Psoas muscle (tissue), 7 donors: ENCODE measurements at regions not wholly inside any gene's neighbourhood (a gene's known extent, or its start where the extent isn't known, plus 50 kb on each side); places are given as distances from the start of the nearest gene placed in this dataset.
"Not testable (repeated sequence)": the region's sequence is repeated elsewhere in the genome, so short reads cannot be mapped to it uniquely, and the experiment has no call there.

Experiments used
- ATAC-seq, 4 donors: fragments of 200-7000 bp; cut with Tn5 transposase; one replicate each; pipeline ENCODE4 v1.9.1; 2020; ENCODE audit warnings: moderate library complexity in 3 of 4, mild to moderate bottlenecking in 2 of 4
- DNase-seq, 2 donors: peaks; one replicate each; pipeline ENCODE4 v3.0.0-alpha.2; 2020
- H3K27ac ChIP-seq: fragments of 200-600 bp; one replicate; pipeline ENCODE4 v1.8.0; 2022
- H3K27me3 ChIP-seq, 3 donors: fragments of 200-600 bp in 1 of 3; one replicate each; pipeline versions ENCODE4 v1.6.1 to v1.8.0; 2013 to 2022; ENCODE audit warnings: low read length in 2 of 3, mild to moderate bottlenecking in 2 of 3, moderate library complexity in 1 of 3; ENCODE audit not compliant: insufficient read depth in 3 of 3
- H3K36me3 ChIP-seq, 2 donors: fragments of 200-600 bp in 1 of 2; one replicate each; pipeline versions ENCODE4 v1.6.1 to v1.8.0; 2013 to 2022; ENCODE audit warnings: low read depth in 1 of 2, mild to moderate bottlenecking in 1 of 2, moderate library complexity in 1 of 2; ENCODE audit not compliant: insufficient read depth in 1 of 2
- H3K4me1 ChIP-seq: fragments of 200-600 bp; one replicate; pipeline ENCODE4 v1.8.0; 2022
- H3K4me3 ChIP-seq: fragments of 200-600 bp; one replicate; pipeline ENCODE4 v1.8.0; 2022; ENCODE audit warnings: mild to moderate bottlenecking
- H3K9me3 ChIP-seq: fragments of 200-600 bp; one replicate; pipeline ENCODE4 v1.8.0; 2022
- WGBS, 3 donors: extraction: QIAGEN DNeasy Blood & Tissue Kit; methylation state at CpG; one replicate each; pipeline versions ENCODE4 v1.1.6 to v1.1.7; 2013; 5-methylcytosine and 5-hydroxymethylcytosine counted together
- intact Hi-C, 2 donors: fragments of 100-400 bp; cut with DNase I; formaldehyde crosslinking; loops; one replicate each; pipeline versions ENCODE4 v1.11.0 to v1.14.2; 2022
- TF ChIP-seq, protein P1 (sequence below): fragments of 200-600 bp; IDR thresholded peaks from one replicate; pipeline ENCODE4 v1.8.0; 2022; ENCODE audit warnings: antibody characterized with exemption
- donor health status: healthy with polysubstance abuse.
- donor health status: DM: no; HTN: no; CAD: no; lungs with moderate emphysema.
- donor health status: Bipolar disorder and iron deficiency.
- donor health status: healthy.
- donor health status: DM: yes; HTN: yes; CAD: no.
- donor health status: DM: no; HTN: no; CAD: no.
- donor health status: DM: yes; HTN: yes; CAD: no.

DNA sequence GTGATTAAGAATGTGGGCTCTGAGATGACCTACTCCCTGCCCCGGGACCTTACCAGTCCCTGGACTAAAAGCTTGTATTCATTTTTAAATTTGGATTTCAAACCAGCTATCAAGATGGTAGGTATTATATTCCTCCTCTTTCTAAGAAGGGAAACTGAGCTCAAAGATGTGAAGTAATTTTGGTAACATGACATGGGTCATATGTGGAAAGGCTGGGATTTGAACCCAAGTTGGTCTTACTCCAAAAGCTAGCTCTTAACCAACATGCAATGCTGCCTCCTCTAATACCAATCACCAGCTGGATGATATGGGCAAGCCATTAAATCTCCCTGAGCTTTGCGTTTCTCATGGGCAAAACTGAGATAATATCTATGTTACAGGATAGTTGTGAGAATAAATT is 166.4 kb upstream of the SLC38A2 start:
- no peak overlapping the region for H3K4me3 ChIP-seq
- intact Hi-C loops, result loop anchor here (5.0 kb wide), 2 partner anchors 67 to 118 kb away; no protein-coding TSS in a partner anchor
- ATAC-seq (peak in 3 of 4 donors; percentile 36 to 75 (median 44)), DNase-seq (no peak)
- peaks cover 40% of the 10 kb centered on the region for H3K4me1 ChIP-seq
- no peaks in the 10 kb centered on the region for H3K36me3 ChIP-seq
- peak overlapping the region; percentile 87 for H3K27ac ChIP-seq
- H3K9me3 ChIP-seq, result no peaks in the 10 kb centered on the region
- WGBS, 3 donors, result 38 to 49% (median 42%) methylated on average over 2 of the region's 2 CpGs
- H3K27me3 ChIP-seq, result no peaks in the 10 kb centered on the region
- TF ChIP-seq, protein P1, sequence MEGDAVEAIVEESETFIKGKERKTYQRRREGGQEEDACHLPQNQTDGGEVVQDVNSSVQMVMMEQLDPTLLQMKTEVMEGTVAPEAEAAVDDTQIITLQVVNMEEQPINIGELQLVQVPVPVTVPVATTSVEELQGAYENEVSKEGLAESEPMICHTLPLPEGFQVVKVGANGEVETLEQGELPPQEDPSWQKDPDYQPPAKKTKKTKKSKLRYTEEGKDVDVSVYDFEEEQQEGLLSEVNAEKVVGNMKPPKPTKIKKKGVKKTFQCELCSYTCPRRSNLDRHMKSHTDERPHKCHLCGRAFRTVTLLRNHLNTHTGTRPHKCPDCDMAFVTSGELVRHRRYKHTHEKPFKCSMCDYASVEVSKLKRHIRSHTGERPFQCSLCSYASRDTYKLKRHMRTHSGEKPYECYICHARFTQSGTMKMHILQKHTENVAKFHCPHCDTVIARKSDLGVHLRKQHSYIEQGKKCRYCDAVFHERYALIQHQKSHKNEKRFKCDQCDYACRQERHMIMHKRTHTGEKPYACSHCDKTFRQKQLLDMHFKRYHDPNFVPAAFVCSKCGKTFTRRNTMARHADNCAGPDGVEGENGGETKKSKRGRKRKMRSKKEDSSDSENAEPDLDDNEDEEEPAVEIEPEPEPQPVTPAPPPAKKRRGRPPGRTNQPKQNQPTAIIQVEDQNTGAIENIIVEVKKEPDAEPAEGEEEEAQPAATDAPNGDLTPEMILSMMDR, result no peak

- intact Hi-C loops, result loop anchor here (5.0 kb wide), 2 partner anchors 65 to 120 kb away; no protein-coding TSS in a partner anchor
- peaks cover 40% of the 10 kb centered on the region for H3K4me1 ChIP-seq
- TF ChIP-seq, protein P1, result no peak
These were observed 164.9 kb upstream of the SLC38A2 start for GRCh38 chr12:46537387-46537955.

GRCh38 chr12:46536316-46536715 is 163.7 kb upstream of the SLC38A2 start:
- 97 to 100% (median 98%) methylated on average over 3 of the region's 3 CpGs for WGBS, 3 donors
- peak in 1 of 4 donors; percentile 14 for ATAC-seq
- DNase-seq, result peak in 1 of 2 donors; percentile 16
- H3K36me3 ChIP-seq, H3K4me3 ChIP-seq, H3K27me3 ChIP-seq, H3K9me3 ChIP-seq: not testable (repeated sequence)
- Histone ChIP-seq H3K27ac (peak overlapping the region; percentile 87), H3K4me1 (peaks cover 40% of the 10 kb centered on the region)
- intact Hi-C loops, result loop anchor here (5.0 kb wide), 2 partner anchors 64 to 121 kb away; no protein-coding TSS in a partner anchor

More at GRCh38 chr12:46537387-46537955, 164.9 kb upstream of the SLC38A2 start:
- Histone ChIP-seq H3K27ac (peak overlapping the region; percentile 87), H3K4me3 (no peak overlapping the region), H3K36me3 (no peaks in the 10 kb centered on the region), H3K9me3 (no peaks in the 10 kb centered on the region), H3K27me3 (no peaks in the 10 kb centered on the region)
- ATAC-seq, result peak; percentile 87 to 93 (median 90)
- 25 to 35% (median 27%) methylated on average over 4 of the region's 4 CpGs for WGBS, 3 donors
- DNase-seq, result no peak

GRCh38 chr12:46535907-46536306 is 163.3 kb upstream of the SLC38A2 start:
- peaks cover 40% of the 10 kb centered on the region for H3K4me1 ChIP-seq
- ATAC-seq, result peak in 1 of 4 donors; percentile 42
- intact Hi-C loops, result loop anchor here (2.0 to 5.0 kb wide), 3 partner anchors 63 to 121 kb away; no protein-coding TSS in a partner anchor

DNA sequence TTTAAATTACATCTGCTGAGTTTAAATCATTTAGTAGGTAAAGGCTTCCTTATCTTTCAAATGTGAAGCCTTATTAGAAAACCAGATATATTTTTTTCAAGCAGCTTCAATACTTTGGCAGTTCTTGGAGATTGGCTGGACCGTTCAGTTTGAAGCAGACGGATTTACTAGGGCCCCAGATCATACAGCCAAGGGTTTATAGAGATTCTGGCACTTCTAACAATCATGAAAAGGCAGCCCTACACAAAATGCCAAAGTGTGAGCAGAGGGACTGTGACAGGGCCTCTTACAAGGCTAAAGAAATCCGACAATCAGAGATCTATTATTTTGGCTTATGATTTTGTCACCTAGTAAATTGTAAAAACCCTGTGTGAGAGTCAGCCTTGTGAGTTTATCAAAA is 162.8 kb upstream of the SLC38A2 start:
- no peak overlapping the region for H3K4me3 ChIP-seq
- ATAC-seq (no peak), DNase-seq (no peak)
- no peaks in the 10 kb centered on the region for H3K9me3 ChIP-seq
- H3K4me1 ChIP-seq, result peaks cover 40% of the 10 kb centered on the region
- intact Hi-C loops, result loop anchor here (2.0 to 5.0 kb wide), 3 partner anchors 63 to 122 kb away; no protein-coding TSS in a partner anchor
- 40 to 57% (median 47%) methylated on average over 3 of the region's 3 CpGs for WGBS, 3 donors
- peak overlapping the region; percentile 87 for H3K27ac ChIP-seq
- H3K27me3 ChIP-seq, result no peaks in the 10 kb centered on the region
- H3K36me3 ChIP-seq, result no peaks in the 10 kb centered on the region
- TF ChIP-seq, protein P1, result no peak

More at GRCh38 chr12:46535907-46536306, 163.3 kb upstream of the SLC38A2 start:
- Histone ChIP-seq H3K4me3 (no peak overlapping the region), H3K9me3 (no peaks in the 10 kb centered on the region), H3K27ac (peak overlapping the region; percentile 87), H3K27me3 (no peaks in the 10 kb centered on the region), H3K36me3 (no peaks in the 10 kb centered on the region)
- DNase-seq, result no peak
- TF ChIP-seq, protein P1, result no peak
- 84 to 92% (median 88%) methylated on average over 6 of the region's 6 CpGs for WGBS, 3 donors
